T1000 (cell line): ENCODE measurements at regions not wholly inside any gene's neighbourhood (a gene's known extent, or its start where the extent isn't known, plus 50 kb on each side); places are given as distances from the start of the nearest gene placed in this dataset.

Source experiments
- DNase-seq: peaks from one replicate; lab custom pipeline; 2025; ENCODE audit warnings: mixed read lengths; lab: John Stamatoyannopoulos, UW

GRCh38 chr7:63008366-63008765 lies 990.3 kb upstream of the ZNF722 start:
- no peak for DNase-seq

- DNase-seq = no peak
Observed at GRCh38 chr7:63009771-63010170, 988.9 kb upstream of the ZNF722 start.

- DNase-seq = no peak
Observed at GRCh38 chr7:63012633-63013183, 985.9 kb upstream of the ZNF722 start.

GRCh38 chr7:63014792-63015191 lies 983.9 kb upstream of the ZNF722 start:
- no peak for DNase-seq

- no peak for DNase-seq
Observed at GRCh38 chr7:63023182-63023787, 975.4 kb upstream of the ZNF722 start.

GRCh38 chr7:63024446-63024845 lies 974.2 kb upstream of the ZNF722 start:
- no peak for DNase-seq

GRCh38 chr7:63025815-63026214 lies 972.8 kb upstream of the ZNF722 start:
- DNase-seq = no peak

GRCh38 chr7:63027075-63027474 lies 971.6 kb upstream of the ZNF722 start:
- DNase-seq = no peak

- DNase-seq = no peak
Observed at GRCh38 chr7:63028376-63029206, 970.1 kb upstream of the ZNF722 start.

GRCh38 chr7:63029207-63029522 lies 969.5 kb upstream of the ZNF722 start:
- no peak for DNase-seq

- no peak for DNase-seq
Observed at GRCh38 chr7:63030061-63030460, 968.6 kb upstream of the ZNF722 start.

- no peak for DNase-seq
Observed at GRCh38 chr7:63031838-63032436, 966.7 kb upstream of the ZNF722 start.

GRCh38 chr7:63037242-63037641 lies 961.4 kb upstream of the ZNF722 start:
- no peak for DNase-seq

GRCh38 chr7:63038987-63039386 lies 959.7 kb upstream of the ZNF722 start:
- no peak for DNase-seq

GRCh38 chr7:63039882-63040281 lies 958.8 kb upstream of the ZNF722 start:
- DNase-seq = no peak

GRCh38 chr7:63040336-63040735 lies 958.3 kb upstream of the ZNF722 start:
- no peak for DNase-seq

GRCh38 chr7:63040966-63041610 lies 957.6 kb upstream of the ZNF722 start:
- DNase-seq = no peak

GRCh38 chr7:63041786-63042185 lies 956.9 kb upstream of the ZNF722 start:
- DNase-seq = no peak

GRCh38 chr7:63042730-63043511 lies 955.7 kb upstream of the ZNF722 start:
- DNase-seq = no peak

GRCh38 chr7:63043657-63044543 lies 954.7 kb upstream of the ZNF722 start:
- no peak for DNase-seq

GRCh38 chr7:63044721-63045120 lies 953.9 kb upstream of the ZNF722 start:
- no peak for DNase-seq
